GM21423 (cell line): ENCODE measurements at regions not wholly inside any gene's neighbourhood (a gene's known extent, or its start where the extent isn't known, plus 50 kb on each side); places are given as distances from the start of the nearest gene placed in this dataset.

Experiments
- ATAC-seq: cut with Tn5 transposase; IDR thresholded peaks from one replicate; pipeline ENCODE4 v1.9.1; 2021; ENCODE audit warnings: mild to moderate bottlenecking, moderate library complexity; ENCODE audit not compliant: unreplicated experiment

GRCh38 chr6:146865756-146866379 lies 267.1 kb downstream of the ADGB start:
- no peak for ATAC-seq

DNA sequence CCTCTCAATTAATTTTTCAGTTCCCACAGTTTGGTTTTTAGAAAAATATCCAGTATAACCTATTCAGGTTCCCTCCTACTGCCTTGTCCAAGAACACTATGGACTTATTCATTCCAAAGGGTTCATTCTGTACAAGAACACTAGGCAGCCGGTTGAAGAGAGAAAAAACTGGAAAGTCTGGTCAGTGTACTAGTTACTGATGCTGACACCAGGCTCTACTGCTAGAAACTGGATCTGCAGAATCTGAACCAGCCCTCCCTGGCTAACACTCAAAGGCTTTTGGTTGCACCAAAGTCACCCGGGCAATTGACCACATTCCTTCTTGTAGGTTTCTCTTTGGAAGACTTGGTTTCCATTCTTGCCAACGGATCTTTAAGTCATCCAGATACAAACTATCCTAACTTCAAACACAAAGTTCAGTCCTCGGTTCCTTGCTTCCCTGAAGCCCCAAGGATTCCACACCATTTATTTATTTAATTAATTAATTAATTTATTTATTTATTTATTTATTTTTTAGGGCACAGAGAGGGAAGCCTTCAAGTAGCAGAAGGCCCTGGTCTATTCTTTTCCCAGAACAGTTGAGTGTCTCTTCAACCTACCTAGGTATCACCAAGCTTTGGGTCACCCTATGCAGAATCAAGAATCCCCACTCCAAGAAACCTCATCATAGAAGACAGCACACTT lies 268.1 kb downstream of the ADGB start:
- no peak for ATAC-seq

DNA sequence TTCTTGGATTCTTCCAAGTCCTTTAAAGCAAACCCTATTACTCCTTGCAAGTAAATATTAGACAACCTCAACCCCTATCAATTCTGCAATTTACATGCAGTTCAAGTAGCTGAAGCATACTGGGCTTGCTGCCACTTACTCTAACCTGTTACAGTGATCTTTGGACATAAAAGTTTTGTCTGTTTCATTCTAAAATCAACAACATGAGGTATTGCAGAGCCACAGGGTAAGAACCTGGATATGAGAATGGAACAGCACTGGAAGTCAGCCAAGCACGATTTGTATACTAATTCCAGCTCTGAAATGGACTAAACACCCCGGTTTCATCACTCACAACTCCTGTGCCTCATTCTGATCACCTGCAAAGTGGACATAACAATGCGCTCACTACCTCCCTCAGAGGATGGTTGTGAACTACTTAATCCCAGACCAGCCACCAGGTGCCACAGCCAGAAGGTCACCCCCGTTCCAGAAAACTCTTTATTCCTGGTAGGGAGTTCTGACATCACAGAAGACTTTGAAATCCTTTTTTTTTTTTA lies 270.0 kb downstream of the ADGB start:
- ATAC-seq, result no peak

DNA sequence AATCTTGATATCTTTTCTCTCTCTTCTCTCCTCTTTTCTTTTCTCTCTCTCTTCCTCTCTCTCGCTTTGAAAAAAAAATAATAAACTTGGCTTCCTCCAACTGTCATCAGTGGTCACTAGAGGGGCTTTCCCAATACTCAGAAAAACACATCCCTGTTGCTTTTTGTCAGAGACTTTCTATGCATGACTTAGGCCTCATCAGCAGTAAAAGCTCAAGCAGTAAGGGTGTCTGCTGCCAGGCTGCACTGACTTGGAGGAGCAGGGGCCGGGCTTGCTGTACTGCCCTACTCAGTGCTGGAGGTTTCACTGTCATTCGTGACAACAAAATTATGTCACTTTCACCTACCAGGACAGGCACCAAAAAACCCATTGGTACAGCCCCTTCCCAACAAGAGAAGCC lies 272.0 kb downstream of the ADGB start:
- peak; percentile 89 for ATAC-seq

DNA sequence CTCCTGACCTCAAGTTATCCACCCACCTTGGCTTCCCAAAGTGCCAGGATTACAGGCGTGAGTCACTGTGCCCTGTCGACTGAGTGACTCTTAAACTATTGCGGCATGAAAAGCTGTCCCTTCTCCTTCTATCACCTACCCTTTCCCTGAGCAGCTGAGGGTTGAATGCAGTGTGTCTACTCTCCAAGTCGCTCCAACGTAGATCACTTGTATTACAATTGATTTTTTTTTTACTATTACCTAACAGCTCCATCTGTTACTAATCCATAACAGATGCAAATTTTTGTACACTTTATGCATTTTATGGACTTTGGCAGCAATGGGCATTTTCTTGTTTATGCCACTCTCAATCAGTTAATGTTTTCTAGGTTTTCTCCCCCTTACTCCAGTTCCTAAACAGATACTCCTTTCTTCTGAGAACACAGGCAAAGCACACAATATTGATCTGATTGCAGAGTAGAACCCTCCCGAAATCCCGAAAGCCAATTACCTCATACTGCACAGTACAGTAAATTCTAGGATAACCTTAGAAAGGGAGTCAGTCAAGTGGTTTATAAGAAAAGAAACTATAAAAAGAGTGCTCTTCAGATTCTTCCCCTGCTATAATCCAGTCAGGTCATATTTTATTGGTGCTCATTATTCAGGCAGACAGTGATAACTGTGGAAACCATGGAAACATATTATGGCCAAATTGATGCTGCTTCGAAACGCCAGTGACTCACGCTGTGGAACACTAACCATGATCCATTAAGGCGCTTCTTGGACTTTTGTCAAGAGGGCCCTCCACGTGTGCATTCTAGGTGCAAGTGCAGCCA lies 273.0 kb downstream of the ADGB start:
- ATAC-seq, result no peak

DNA sequence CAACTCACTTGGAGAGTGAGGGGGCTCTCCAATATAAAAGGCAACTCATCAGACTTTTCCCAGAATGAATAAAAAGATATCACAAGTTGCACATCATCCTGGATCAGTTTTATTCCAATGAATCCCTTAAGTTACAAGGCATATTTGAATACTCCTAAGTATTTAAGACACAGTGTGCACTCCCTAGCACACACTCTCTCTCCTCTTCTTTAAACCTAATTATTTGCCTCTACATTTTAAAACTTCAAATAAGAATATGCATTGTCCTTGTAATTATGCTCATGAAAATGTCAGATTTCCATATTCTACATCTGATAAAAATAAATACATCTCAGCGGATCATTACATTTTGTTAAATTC lies 273.6 kb downstream of the ADGB start:
- ATAC-seq, result no peak

- no peak for ATAC-seq
Observed at GRCh38 chr6:146874278-146875018, 275.7 kb downstream of the ADGB start.

DNA sequence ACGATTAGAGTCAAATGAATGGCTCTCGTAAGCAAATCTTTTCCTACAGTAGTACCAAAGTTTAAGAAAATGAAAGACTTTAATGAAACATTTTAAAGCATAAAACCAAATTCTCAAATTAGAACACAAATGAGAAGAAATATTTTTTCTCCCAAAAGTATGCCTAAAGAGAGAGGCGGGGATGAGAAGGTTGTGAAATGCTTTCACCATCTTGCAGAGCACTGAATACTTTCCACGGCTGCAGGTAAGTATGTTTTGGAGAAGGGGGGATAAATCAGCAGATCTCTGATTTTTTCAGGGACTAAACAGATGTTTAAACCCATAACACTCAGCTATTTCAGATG lies 277.1 kb downstream of the ADGB start:
- ATAC-seq, result no peak

- peak; percentile 66 for ATAC-seq
Observed at GRCh38 chr6:146876271-146877151, 277.7 kb downstream of the ADGB start.

GRCh38 chr6:146878168-146878951 lies 279.6 kb downstream of the ADGB start:
- no peak for ATAC-seq

- no peak for ATAC-seq
Observed at GRCh38 chr6:146878952-146879340, 280.2 kb downstream of the ADGB start.

GRCh38 chr6:146879406-146880117 lies 280.8 kb downstream of the ADGB start:
- ATAC-seq, result no peak

GRCh38 chr6:146881228-146882181 lies 282.7 kb downstream of the ADGB start:
- no peak for ATAC-seq

GRCh38 chr6:146883640-146884531 lies 285.1 kb downstream of the ADGB start:
- ATAC-seq, result no peak

DNA sequence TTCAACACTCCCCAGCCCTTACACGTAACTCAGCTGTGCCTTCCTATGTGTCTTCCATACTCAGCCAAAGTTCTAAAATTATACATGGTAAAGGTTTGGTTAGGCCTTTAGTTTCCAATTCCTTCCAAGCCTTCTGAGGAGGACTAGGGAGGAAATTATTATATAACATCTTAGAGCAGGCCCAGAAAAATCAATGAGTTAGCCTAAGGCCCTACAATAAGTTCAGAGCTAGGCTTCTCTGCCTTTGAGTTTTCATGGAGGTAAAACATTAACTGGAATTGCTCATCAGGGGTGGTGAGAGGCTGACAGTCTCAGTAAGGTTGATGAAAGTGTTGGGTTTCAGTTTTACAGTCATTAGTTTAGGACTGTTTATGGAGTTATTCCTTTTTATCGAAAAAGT lies 286.0 kb downstream of the ADGB start:
- ATAC-seq, result peak; percentile 97

DNA sequence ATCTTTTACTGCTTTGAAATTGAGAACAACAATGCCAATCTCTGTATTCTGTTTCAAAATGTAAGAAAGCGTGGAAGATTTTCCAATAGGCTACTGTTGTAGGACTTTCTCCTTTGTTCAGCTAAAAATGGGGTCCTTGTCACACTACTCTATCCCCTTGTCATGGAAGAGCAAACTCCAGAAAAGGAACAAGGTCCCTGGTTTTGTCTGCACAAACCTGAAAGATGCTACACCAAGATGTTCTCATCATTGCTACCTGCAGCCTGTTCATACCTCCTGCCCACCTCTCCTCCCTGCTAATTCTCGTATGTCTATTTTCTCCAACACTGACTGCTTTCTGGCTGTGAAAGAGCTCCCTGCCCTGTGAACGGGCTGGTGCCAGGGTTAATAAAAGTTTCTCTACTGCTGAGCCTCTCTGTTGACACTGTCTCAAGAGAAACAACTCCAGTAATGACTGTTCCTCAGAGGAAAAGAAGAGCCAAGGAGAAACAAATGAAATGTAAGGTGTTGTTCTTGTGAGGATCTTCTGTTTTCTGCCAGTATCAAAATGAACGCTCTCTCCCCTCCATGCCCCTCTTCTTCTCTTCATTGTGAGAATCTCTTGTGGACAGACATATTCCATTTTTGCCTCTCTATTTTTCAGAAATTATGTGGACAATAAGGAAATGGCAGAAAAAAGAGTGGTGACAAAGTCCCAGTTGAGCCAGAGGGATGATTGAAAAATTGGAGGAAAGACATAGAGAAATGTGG lies 287.1 kb downstream of the ADGB start:
- no peak for ATAC-seq
